ENCODE measurements at regions not wholly inside any gene's neighbourhood (a gene's known extent, or its start where the extent isn't known, plus 50 kb on each side); places are given as distances from the start of the nearest gene placed in this dataset.

- no peak for DNase-seq
Measured at GRCh38 chr2:129771418-129772189, 207.9 kb upstream of the RAB6C start.

GRCh38 chr2:129772190-129772579 lies 207.3 kb upstream of the RAB6C start:
- DNase-seq: no peak

GRCh38 chr2:129775952-129776653 lies 203.4 kb upstream of the RAB6C start:
- no peak for DNase-seq

- DNase-seq: no peak
Measured at GRCh38 chr2:129777146-129777545, 202.3 kb upstream of the RAB6C start.

GRCh38 chr2:129777762-129778583 lies 201.5 kb upstream of the RAB6C start:
- no peak for DNase-seq

GRCh38 chr2:129778584-129778877 lies 200.9 kb upstream of the RAB6C start:
- no peak for DNase-seq

GRCh38 chr2:129779783-129780182 lies 199.7 kb upstream of the RAB6C start:
- DNase-seq: no peak

- no peak for DNase-seq
Measured at GRCh38 chr2:129780316-129781270, 198.9 kb upstream of the RAB6C start.

- DNase-seq: no peak
Measured at GRCh38 chr2:129781749-129782632, 197.5 kb upstream of the RAB6C start.

GRCh38 chr2:129782633-129782990 lies 196.9 kb upstream of the RAB6C start:
- no peak for DNase-seq

GRCh38 chr2:129784486-129784885 lies 195.0 kb upstream of the RAB6C start:
- DNase-seq: no peak

GRCh38 chr2:129791712-129792111 lies 187.8 kb upstream of the RAB6C start:
- no peak for DNase-seq

GRCh38 chr2:129793431-129793902 lies 186.0 kb upstream of the RAB6C start:
- no peak for DNase-seq

- DNase-seq: no peak
Measured at GRCh38 chr2:129794116-129794515, 185.3 kb upstream of the RAB6C start.

- DNase-seq: no peak
Measured at GRCh38 chr2:129794540-129794939, 184.9 kb upstream of the RAB6C start.

GRCh38 chr2:129796225-129796624 lies 183.2 kb upstream of the RAB6C start:
- no peak for DNase-seq

GRCh38 chr2:129796801-129797488 lies 182.5 kb upstream of the RAB6C start:
- DNase-seq: no peak

GRCh38 chr2:129797489-129798300 lies 181.8 kb upstream of the RAB6C start:
- DNase-seq: no peak

- no peak for DNase-seq
Measured at GRCh38 chr2:129798301-129798581, 181.2 kb upstream of the RAB6C start.

- DNase-seq: no peak
Measured at GRCh38 chr2:129798626-129799025, 180.8 kb upstream of the RAB6C start.

Measured in DMS153 (cell line).